ENCODE measurements at regions not wholly inside any gene's neighbourhood (a gene's known extent, or its start where the extent isn't known, plus 50 kb on each side); places are given as distances from the start of the nearest gene placed in this dataset.
"Not testable (repeated sequence)": the region's sequence is repeated elsewhere in the genome, so short reads cannot be mapped to it uniquely, and the experiment has no call there.

- peak in 2 of 4 experiments; percentile 19 to 31 for DNase-seq
These were observed 127.4 kb downstream of the ADSS2 start for GRCh38 chr1:244324176-244324883.

GRCh38 chr1:244325056-244325758, 126.5 kb downstream of the ADSS2 start:
- DNase-seq, result peak; percentile 73 to 89 (median 81)

GRCh38 chr1:244326757-244327156, 125.0 kb downstream of the ADSS2 start:
- no peak for DNase-seq

- no peak for DNase-seq
These were observed 124.2 kb downstream of the ADSS2 start for GRCh38 chr1:244327533-244327932.

GRCh38 chr1:244328476-244328875, 123.2 kb downstream of the ADSS2 start:
- no peak for DNase-seq

GRCh38 chr1:244329591-244330317, 122.0 kb downstream of the ADSS2 start:
- DNase-seq, result no peak

- DNase-seq, result no peak
These were observed 121.4 kb downstream of the ADSS2 start for GRCh38 chr1:244330318-244330625.

GRCh38 chr1:244332761-244333160, 118.9 kb downstream of the ADSS2 start:
- not testable (repeated sequence) for DNase-seq

- DNase-seq, result not testable (repeated sequence)
These were observed 117.4 kb downstream of the ADSS2 start for GRCh38 chr1:244334315-244334714.

- DNase-seq, result not testable (repeated sequence)
These were observed 116.9 kb downstream of the ADSS2 start for GRCh38 chr1:244334842-244335241.

- no peak for DNase-seq
These were observed 116.3 kb downstream of the ADSS2 start for GRCh38 chr1:244335456-244335855.

GRCh38 chr1:244336232-244336899, 115.3 kb downstream of the ADSS2 start:
- no peak for DNase-seq

- no peak for DNase-seq
These were observed 113.9 kb downstream of the ADSS2 start for GRCh38 chr1:244337839-244338238.

GRCh38 chr1:244339073-244339692, 112.5 kb downstream of the ADSS2 start:
- no peak for DNase-seq

- DNase-seq, result no peak
These were observed 111.9 kb downstream of the ADSS2 start for GRCh38 chr1:244339776-244340175.

GRCh38 chr1:244340396-244340795, 111.3 kb downstream of the ADSS2 start:
- DNase-seq, result no peak

GRCh38 chr1:244341455-244342450, 110.0 kb downstream of the ADSS2 start:
- DNase-seq, result peak; percentile 73 to 87 (median 78)

- no peak for DNase-seq
These were observed 107.7 kb downstream of the ADSS2 start for GRCh38 chr1:244344001-244344400.

GRCh38 chr1:244346972-244347618, 104.6 kb downstream of the ADSS2 start:
- no peak for DNase-seq

- DNase-seq, result no peak
These were observed 103.8 kb downstream of the ADSS2 start for GRCh38 chr1:244347942-244348341.

- DNase-seq, result peak; percentile 66 to 87 (median 78)
These were observed 102.6 kb downstream of the ADSS2 start for GRCh38 chr1:244349103-244349531.
